ENCODE measurements at regions not wholly inside any gene's neighbourhood (a gene's known extent, or its start where the extent isn't known, plus 50 kb on each side); places are given as distances from the start of the nearest gene placed in this dataset.

GRCh38 chr6:92274588-92274987, 1144.8 kb downstream of the EPHA7 start:
- no peak overlapping the region for H3K27ac ChIP-seq (ENCODE audit: low read depth, low read length)
- H3K4me3 ChIP-seq (ENCODE audit: low read depth, low read length), result no peak overlapping the region
- ChIA-PET POLR2A (no interaction called here), CTCF (no interaction called here)
- no peak for TF ChIP-seq CTCF (IDR thresholded peaks at IDR 0.05; ENCODE audit: low read depth, low read length)
- DNase-seq (ENCODE audit: low read depth, low spot score), result no peak
- H3K9me3 ChIP-seq (ENCODE audit: control insufficient read depth, insufficient read depth, low read length), result no peaks in the 10 kb centered on the region
- H3K27me3 ChIP-seq (ENCODE audit: control insufficient read depth, insufficient read depth, low read length), result no peaks in the 10 kb centered on the region

- ChIA-PET CTCF (no interaction called here), POLR2A (no interaction called here)
- H3K27me3 ChIP-seq (ENCODE audit: control insufficient read depth, insufficient read depth, low read length), result no peaks in the 10 kb centered on the region
- no peaks in the 10 kb centered on the region for H3K9me3 ChIP-seq (ENCODE audit: control insufficient read depth, insufficient read depth, low read length)
- no peak overlapping the region for H3K27ac ChIP-seq (ENCODE audit: low read depth, low read length)
- TF ChIP-seq CTCF (IDR thresholded peaks at IDR 0.05; ENCODE audit: low read depth, low read length), result no peak
- H3K4me3 ChIP-seq (ENCODE audit: low read depth, low read length), result no peak overlapping the region
- DNase-seq (ENCODE audit: low read depth, low spot score), result no peak
These were observed 1145.7 kb downstream of the EPHA7 start for GRCh38 chr6:92273694-92274093.

GRCh38 chr6:92271091-92271490, 1148.3 kb downstream of the EPHA7 start:
- H3K27me3 ChIP-seq (ENCODE audit: control insufficient read depth, insufficient read depth, low read length), result no peaks in the 10 kb centered on the region
- H3K9me3 ChIP-seq (ENCODE audit: control insufficient read depth, insufficient read depth, low read length), result no peaks in the 10 kb centered on the region
- no peak for TF ChIP-seq CTCF (IDR thresholded peaks at IDR 0.05; ENCODE audit: low read depth, low read length)
- no peak for DNase-seq (ENCODE audit: low read depth, low spot score)
- ChIA-PET POLR2A (no interaction called here), CTCF (no interaction called here)
- H3K27ac ChIP-seq (ENCODE audit: low read depth, low read length), result no peak overlapping the region
- no peak overlapping the region for H3K4me3 ChIP-seq (ENCODE audit: low read depth, low read length)

- CTCF ChIA-PET, result no interaction called here
- Histone ChIP-seq H3K27me3 (ENCODE audit: control insufficient read depth, insufficient read depth, low read length) (no peaks in the 10 kb centered on the region), H3K9me3 (ENCODE audit: control insufficient read depth, insufficient read depth, low read length) (no peaks in the 10 kb centered on the region), H3K4me3 (ENCODE audit: low read depth, low read length) (no peak overlapping the region), H3K27ac (ENCODE audit: low read depth, low read length) (no peak overlapping the region)
- TF ChIP-seq CTCF (IDR thresholded peaks at IDR 0.05; ENCODE audit: low read depth, low read length), result no peak
- POLR2A ChIA-PET, result no interaction called here
- no peak for DNase-seq (ENCODE audit: low read depth, low spot score)
These were observed 1149.0 kb downstream of the EPHA7 start for GRCh38 chr6:92270365-92270764.

- ChIA-PET CTCF (no interaction called here), POLR2A (no interaction called here)
- Histone ChIP-seq H3K4me3 (ENCODE audit: low read depth, low read length) (no peak overlapping the region), H3K9me3 (ENCODE audit: control insufficient read depth, insufficient read depth, low read length) (no peaks in the 10 kb centered on the region), H3K27me3 (ENCODE audit: control insufficient read depth, insufficient read depth, low read length) (no peaks in the 10 kb centered on the region), H3K27ac (ENCODE audit: low read depth, low read length) (no peak overlapping the region)
- DNase-seq (ENCODE audit: low read depth, low spot score), result no peak
- no peak for TF ChIP-seq CTCF (IDR thresholded peaks at IDR 0.05; ENCODE audit: low read depth, low read length)
These were observed 1152.0 kb downstream of the EPHA7 start for GRCh38 chr6:92267335-92267734.

Measured in AG04450 (cell line).